Testis (tissue), 2 donors: ENCODE measurements at regions not wholly inside any gene's neighbourhood (a gene's known extent, or its start where the extent isn't known, plus 50 kb on each side); places are given as distances from the start of the nearest gene placed in this dataset.

Experiments
- DNase-seq: peaks from one replicate; pipeline ENCODE4 v3.0.0-alpha.2; 2019
- H3K27ac ChIP-seq, 2 donors: fragments of 200-600 bp; sonication (generic); one replicate each; pipeline ENCODE4 v1.5.1; 2019
- H3K27me3 ChIP-seq: fragments of 200-600 bp; sonication (generic); one replicate; pipeline ENCODE4 v1.5.1; 2019
- H3K36me3 ChIP-seq: fragments of 200-600 bp; sonication (generic); one replicate; pipeline ENCODE4 v1.5.1; 2017; ENCODE audit warnings: low read depth; ENCODE audit errors: missing control alignments
- H3K4me1 ChIP-seq: fragments of 200-600 bp; sonication (generic); one replicate; pipeline ENCODE4 v1.5.1; 2019
- H3K4me3 ChIP-seq, 2 donors: fragments of 200-600 bp; sonication (generic); one replicate each; pipeline ENCODE4 v1.5.1; 2017 to 2019
- H3K9me3 ChIP-seq: fragments of 200-600 bp; sonication (generic); one replicate; pipeline ENCODE4 v1.5.1; 2017
- POLR2A ChIP-seq: fragments of 450-650 bp; IDR thresholded peaks from one replicate; pipeline ENCODE4 v1.6.1; 2017; ENCODE audit warnings: antibody characterized with exemption, mild to moderate bottlenecking, moderate library complexity
- WGBS, 2 donors: methylation state at CpG; one replicate each; pipeline ENCODE4 v1.1.5; 2018; 5-methylcytosine and 5-hydroxymethylcytosine counted together
- intact Hi-C: fragments of 100-400 bp; cut with DNase I; formaldehyde crosslinking; loops from one replicate; pipeline ENCODE4 v1.15.1; 2023; ENCODE audit warnings: low total_unique reads
- TF ChIP-seq, protein P1 (sequence below), 3 experiments: fragments of 450-650 bp in 2 of 3; fragments of 200-600 bp in 1 of 3; sonication (generic) in 1 of 3; IDR thresholded peaks; one replicate each; pipeline ENCODE4 v1.5.1; 2016 to 2019; ENCODE audit warnings: antibody characterized with exemption in 3 of 3, mild to moderate bottlenecking in 2 of 3, moderate library complexity in 1 of 3

GRCh38 chr4:79266136-79266535 is 59.7 kb downstream of the NAA11 start:
- 72 to 78% methylated on average over 3 of the region's 3 CpGs for WGBS, 2 donors
- DNase-seq = no peak
- Histone ChIP-seq H3K4me3 (no peak overlapping the region), H3K36me3 (no peaks in the 10 kb centered on the region), H3K9me3 (no peaks in the 10 kb centered on the region), H3K27ac (no peak overlapping the region), H3K27me3 (no peaks in the 10 kb centered on the region), H3K4me1 (no peaks in the 10 kb centered on the region)
- TF ChIP-seq POLR2A = no peak
- TF ChIP-seq, protein P1, sequence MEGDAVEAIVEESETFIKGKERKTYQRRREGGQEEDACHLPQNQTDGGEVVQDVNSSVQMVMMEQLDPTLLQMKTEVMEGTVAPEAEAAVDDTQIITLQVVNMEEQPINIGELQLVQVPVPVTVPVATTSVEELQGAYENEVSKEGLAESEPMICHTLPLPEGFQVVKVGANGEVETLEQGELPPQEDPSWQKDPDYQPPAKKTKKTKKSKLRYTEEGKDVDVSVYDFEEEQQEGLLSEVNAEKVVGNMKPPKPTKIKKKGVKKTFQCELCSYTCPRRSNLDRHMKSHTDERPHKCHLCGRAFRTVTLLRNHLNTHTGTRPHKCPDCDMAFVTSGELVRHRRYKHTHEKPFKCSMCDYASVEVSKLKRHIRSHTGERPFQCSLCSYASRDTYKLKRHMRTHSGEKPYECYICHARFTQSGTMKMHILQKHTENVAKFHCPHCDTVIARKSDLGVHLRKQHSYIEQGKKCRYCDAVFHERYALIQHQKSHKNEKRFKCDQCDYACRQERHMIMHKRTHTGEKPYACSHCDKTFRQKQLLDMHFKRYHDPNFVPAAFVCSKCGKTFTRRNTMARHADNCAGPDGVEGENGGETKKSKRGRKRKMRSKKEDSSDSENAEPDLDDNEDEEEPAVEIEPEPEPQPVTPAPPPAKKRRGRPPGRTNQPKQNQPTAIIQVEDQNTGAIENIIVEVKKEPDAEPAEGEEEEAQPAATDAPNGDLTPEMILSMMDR (IDR thresholded peaks at IDR 0.05) = no peak
- intact Hi-C loops = no loop called here

- no peaks in the 10 kb centered on the region for H3K9me3 ChIP-seq
- TF ChIP-seq, protein P1 (IDR thresholded peaks at IDR 0.05) = no peak
- no peak for TF ChIP-seq POLR2A
- no peak overlapping the region for H3K27ac ChIP-seq
- WGBS, 2 donors = 97 to 100% methylated on average over 1 to 2 of the region's 2 CpGs
- DNase-seq = no peak
- H3K4me1 ChIP-seq = no peaks in the 10 kb centered on the region
- intact Hi-C loops = no loop called here
- no peaks in the 10 kb centered on the region for H3K27me3 ChIP-seq
- H3K4me3 ChIP-seq = no peak overlapping the region
- no peaks in the 10 kb centered on the region for H3K36me3 ChIP-seq
Measured at GRCh38 chr4:79259242-79259641, 66.6 kb downstream of the NAA11 start.

DNA sequence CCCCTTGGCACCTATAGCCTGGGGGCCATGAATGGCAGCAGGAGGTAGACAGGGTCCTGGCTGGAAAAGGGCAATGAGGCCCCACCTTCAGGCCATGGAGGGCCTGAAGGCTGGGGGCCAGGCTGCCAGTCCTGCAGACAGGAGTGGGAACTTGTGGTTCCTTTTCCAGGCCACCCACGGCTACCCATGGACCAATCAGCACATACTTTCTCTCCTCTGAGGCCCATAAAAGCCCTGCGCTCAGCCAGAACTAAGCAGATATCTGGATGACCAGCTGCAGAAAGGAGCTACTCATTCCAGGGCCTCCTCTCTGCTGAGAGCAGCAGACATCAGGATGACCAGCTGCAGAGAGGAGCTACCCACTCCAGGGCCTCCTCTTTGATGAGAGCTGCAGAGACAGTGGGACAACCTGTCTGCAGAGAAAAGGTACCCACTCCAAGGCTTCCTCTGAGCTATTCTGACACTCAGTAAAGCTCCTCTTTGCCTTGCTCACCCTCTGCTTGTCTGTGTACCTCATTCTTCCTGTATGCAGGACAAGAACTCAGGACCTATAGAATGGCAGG is 67.2 kb downstream of the NAA11 start:
- Histone ChIP-seq H3K4me3 (no peak overlapping the region), H3K9me3 (no peaks in the 10 kb centered on the region), H3K27ac (no peak overlapping the region), H3K36me3 (no peaks in the 10 kb centered on the region), H3K27me3 (no peaks in the 10 kb centered on the region), H3K4me1 (no peaks in the 10 kb centered on the region)
- intact Hi-C loops = no loop called here
- TF ChIP-seq, protein P1 (IDR thresholded peaks at IDR 0.05) = no peak
- TF ChIP-seq POLR2A = no peak
- DNase-seq = no peak
- WGBS, 2 donors = 100% methylated on average over 1 to 2 of the region's 2 CpGs

DNA sequence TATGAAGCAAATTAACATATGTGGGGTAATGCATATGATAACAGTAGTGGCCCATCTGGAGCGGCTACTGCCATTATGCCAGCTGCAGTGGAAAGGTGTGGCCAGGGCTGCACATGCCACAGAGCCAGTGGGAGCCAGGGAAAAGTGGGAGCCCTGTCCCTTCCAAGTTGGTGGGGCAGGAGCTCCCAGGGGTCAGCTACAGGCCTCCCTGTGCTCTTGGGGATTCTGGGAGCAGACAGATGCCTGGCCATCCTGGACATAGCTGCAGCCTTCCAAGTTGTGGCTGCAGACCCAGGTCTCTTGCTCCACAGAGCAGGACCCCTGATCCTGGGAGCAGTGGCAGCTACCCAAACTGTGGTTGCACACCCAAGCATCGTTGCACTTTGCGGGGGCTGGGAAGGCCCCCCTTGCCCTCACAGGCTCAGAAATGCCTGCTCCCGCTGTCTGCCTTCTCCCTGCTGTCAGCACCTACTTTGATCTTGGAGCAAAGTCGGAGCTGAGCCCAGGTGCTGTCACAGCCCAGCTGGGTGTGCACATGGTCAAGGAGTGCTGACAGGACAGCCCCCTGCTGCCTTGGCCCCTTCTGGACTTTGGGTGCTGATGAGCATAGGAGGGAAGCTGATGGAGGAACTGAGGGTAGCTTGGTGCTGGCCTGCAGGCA is 67.8 kb downstream of the NAA11 start:
- intact Hi-C loops = no loop called here
- H3K9me3 ChIP-seq = no peaks in the 10 kb centered on the region
- DNase-seq = no peak

More for the DNA sequence above, 67.8 kb downstream of the NAA11 start:
- Histone ChIP-seq H3K4me3 (no peak overlapping the region), H3K36me3 (no peaks in the 10 kb centered on the region), H3K4me1 (no peaks in the 10 kb centered on the region), H3K27ac (no peak overlapping the region), H3K27me3 (no peaks in the 10 kb centered on the region)
- WGBS, 2 donors = 93 to 96% methylated on average over 2 to 5 of the region's 5 CpGs
- TF ChIP-seq, protein P1 (IDR thresholded peaks at IDR 0.05) = no peak
- no peak for TF ChIP-seq POLR2A
